ENCODE measurements at regions not wholly inside any gene's neighbourhood (a gene's known extent, or its start where the extent isn't known, plus 50 kb on each side); places are given as distances from the start of the nearest gene placed in this dataset.

DNA sequence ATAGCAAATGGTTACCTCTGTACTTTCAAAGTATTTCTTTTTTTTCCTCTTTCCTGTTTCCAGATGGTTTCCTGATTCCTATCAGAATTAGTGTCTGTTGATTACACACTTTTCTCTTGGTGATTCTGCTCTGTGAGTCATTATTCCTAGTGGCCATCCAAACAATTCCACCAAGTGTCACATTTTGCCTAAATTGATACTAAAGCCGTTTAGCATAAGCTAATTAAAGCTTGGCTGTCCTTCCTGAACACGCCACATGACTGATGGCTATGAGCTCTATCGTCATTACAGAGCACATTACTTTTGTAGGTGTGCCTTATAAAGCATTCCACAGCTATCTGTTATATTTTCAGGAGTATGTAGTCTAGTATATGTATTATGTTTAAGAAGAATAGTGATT, 671.2 kb downstream of the CDH8 start:
- Mint-ChIP-seq H3K27ac (no peak overlapping the region), H3K4me3 (no peak overlapping the region), H3K9me3 (ENCODE audit: low read depth) (peaks cover 7% of the 10 kb centered on the region), H3K27me3 (no peaks in the 10 kb centered on the region), H3K36me3 (no peaks in the 10 kb centered on the region), H3K4me1 (no peaks in the 10 kb centered on the region)
- CTCF ChIA-PET, result no interaction called here
- ATAC-seq (no peak), DNase-seq (no peak)

DNA sequence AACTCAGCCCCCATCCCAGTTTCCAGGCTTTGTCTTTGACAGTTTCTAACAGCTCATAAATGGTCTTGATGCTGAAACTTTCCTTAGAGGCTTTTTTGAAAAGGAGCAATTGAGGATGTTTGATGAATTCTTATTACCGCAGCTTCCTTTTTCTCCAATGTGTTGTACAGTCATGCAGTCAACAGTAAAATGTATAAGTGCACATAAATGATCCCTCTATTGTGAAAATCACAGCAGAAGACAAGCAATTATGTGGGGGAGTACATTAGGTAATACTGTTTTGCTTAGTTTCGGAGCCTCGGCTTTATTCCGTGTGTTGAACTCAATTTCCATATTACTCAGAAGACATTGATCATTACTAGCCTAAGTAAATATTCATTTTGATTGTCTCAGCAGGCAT, 673.7 kb downstream of the CDH8 start:
- ATAC-seq (no peak), DNase-seq (no peak)
- Mint-ChIP-seq H3K36me3 (no peaks in the 10 kb centered on the region), H3K4me1 (no peaks in the 10 kb centered on the region), H3K9me3 (ENCODE audit: low read depth) (peaks cover 7% of the 10 kb centered on the region), H3K27me3 (no peaks in the 10 kb centered on the region), H3K4me3 (no peak overlapping the region), H3K27ac (no peak overlapping the region)
- CTCF ChIA-PET, result no interaction called here

DNA sequence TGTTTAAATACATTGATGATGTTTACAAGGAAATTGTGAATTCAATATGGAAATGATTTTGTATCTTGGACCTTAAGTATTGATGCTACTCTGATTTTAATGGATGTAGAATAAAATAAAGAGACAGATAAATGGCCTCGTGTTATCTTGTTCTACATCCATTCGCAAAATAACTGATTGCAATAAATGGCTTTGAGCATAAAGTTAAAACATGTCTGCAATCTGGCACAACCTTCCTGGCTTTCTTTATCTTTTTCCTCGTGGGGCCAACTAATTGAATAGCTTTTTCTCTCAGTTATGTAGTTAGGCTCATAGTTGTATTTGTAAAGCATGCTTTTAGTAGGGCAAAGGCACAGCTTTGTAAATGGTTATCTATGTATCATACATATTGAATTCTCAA, 691.4 kb downstream of the CDH8 start:
- CTCF ChIA-PET, result no interaction called here
- Mint-ChIP-seq H3K36me3 (no peaks in the 10 kb centered on the region), H3K9me3 (ENCODE audit: low read depth) (peaks cover 13% of the 10 kb centered on the region), H3K27me3 (no peaks in the 10 kb centered on the region), H3K4me1 (no peaks in the 10 kb centered on the region), H3K4me3 (no peak overlapping the region), H3K27ac (no peak overlapping the region)
- ATAC-seq (no peak), DNase-seq (no peak)

DNA sequence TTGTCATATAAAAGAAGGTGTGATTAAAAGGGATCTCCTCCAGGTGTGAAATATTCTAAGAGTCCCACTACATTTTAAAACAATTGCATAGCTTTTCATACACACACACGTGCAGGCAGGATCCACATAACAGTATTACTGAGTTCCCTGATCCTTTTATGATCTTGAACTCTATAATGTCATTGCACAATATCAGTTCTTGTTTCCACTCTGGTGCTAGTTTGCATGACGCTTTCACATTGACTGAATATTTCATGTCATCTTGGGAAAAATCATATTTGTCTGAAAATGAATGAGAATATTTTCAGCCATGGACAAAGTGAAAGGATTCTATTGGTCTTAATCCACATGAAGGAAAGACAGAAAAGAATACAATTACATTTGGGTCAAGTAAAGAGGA, 703.8 kb downstream of the CDH8 start:
- H3K4me1 Mint-ChIP-seq, result no peaks in the 10 kb centered on the region
- DNase-seq (no peak), ATAC-seq (no peak)
- no peak overlapping the region for H3K27ac Mint-ChIP-seq
- no peaks in the 10 kb centered on the region for H3K27me3 Mint-ChIP-seq
- peaks cover 8% of the 10 kb centered on the region for H3K9me3 Mint-ChIP-seq (ENCODE audit: low read depth)
- no peaks in the 10 kb centered on the region for H3K36me3 Mint-ChIP-seq
- CTCF ChIA-PET, result no interaction called here
- no peak overlapping the region for H3K4me3 Mint-ChIP-seq

DNA sequence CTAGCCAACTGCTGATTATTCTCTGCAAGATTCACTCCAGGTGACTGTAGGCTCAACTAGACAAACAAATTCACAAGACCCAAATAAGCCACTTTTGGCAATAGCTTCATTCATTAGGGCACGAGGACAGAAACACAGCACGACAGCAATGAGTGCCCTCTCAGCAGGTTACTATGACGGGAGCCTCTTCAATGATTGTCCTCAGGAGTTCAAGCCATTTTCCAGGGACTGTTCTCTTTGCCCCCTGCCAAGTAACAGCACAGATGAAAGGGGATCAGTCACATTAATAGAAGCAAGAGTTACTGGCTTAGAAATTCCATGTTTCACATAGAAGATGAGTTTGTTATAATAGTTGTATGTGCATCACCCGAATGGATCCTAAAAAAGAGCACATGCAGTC, 712.2 kb downstream of the CDH8 start:
- Mint-ChIP-seq H3K36me3 (peaks cover 2% of the 10 kb centered on the region), H3K4me3 (no peak overlapping the region), H3K27me3 (no peaks in the 10 kb centered on the region), H3K27ac (no peak overlapping the region), H3K9me3 (ENCODE audit: low read depth) (peaks cover 12% of the 10 kb centered on the region), H3K4me1 (no peaks in the 10 kb centered on the region)
- DNase-seq, result no peak
- CTCF ChIA-PET, result no interaction called here
- no peak for ATAC-seq

DNA sequence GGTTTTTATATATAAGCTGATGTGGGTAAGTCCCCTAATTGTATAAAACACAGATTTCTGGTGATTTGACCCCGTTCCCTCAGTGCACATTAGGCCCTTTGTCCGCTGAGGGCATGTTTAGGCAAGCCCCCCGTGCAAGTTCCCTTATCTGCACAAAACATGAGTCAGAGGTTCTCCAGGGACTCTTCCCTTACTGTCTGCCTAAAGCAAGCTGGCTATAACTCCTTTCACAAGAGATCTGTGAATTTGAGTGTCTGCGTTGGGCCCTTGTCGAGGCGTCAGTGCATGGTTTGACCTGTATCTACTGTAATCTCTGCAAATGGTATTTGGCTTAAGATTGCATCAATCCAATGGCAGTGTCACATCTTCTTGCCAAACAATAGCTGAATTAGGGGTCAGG, 712.8 kb downstream of the CDH8 start:
- CTCF ChIA-PET, result interaction anchor here (0.6 kb wide), 1 partner anchor 34 kb away, joined by 5 read pairs; no protein-coding TSS in a partner anchor
- peaks cover 2% of the 10 kb centered on the region for H3K36me3 Mint-ChIP-seq
- no peaks in the 10 kb centered on the region for H3K4me1 Mint-ChIP-seq
- H3K4me3 Mint-ChIP-seq, result no peak overlapping the region
- ATAC-seq, result no peak
- no peaks in the 10 kb centered on the region for H3K27me3 Mint-ChIP-seq
- DNase-seq, result no peak
- H3K9me3 Mint-ChIP-seq (ENCODE audit: low read depth), result peaks cover 14% of the 10 kb centered on the region
- no peak overlapping the region for H3K27ac Mint-ChIP-seq

DNA sequence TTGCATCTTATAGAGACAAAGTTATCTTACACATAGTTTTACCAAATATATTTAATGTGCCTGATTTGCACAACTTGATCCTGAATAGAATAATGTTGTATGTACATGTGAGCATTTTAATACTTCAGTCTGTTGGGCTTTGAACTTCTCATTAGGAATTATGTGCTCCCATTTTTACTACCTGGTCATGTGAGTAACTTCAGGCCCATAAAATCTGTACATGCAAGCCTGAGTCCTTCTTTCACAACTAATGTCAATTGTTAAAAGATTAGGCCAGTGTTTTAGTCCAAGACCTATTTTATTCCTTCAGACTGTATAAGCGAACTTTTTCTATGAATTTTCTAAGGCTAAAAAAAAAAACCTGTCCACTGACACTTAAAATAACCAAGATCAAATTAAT, 715.4 kb downstream of the CDH8 start:
- Mint-ChIP-seq H3K36me3 (peaks cover 2% of the 10 kb centered on the region), H3K4me3 (no peak overlapping the region), H3K27ac (no peak overlapping the region), H3K27me3 (no peaks in the 10 kb centered on the region), H3K9me3 (ENCODE audit: low read depth) (peaks cover 17% of the 10 kb centered on the region), H3K4me1 (no peaks in the 10 kb centered on the region)
- CTCF ChIA-PET, result no interaction called here
- DNase-seq, result no peak
- ATAC-seq, result no peak

DNA sequence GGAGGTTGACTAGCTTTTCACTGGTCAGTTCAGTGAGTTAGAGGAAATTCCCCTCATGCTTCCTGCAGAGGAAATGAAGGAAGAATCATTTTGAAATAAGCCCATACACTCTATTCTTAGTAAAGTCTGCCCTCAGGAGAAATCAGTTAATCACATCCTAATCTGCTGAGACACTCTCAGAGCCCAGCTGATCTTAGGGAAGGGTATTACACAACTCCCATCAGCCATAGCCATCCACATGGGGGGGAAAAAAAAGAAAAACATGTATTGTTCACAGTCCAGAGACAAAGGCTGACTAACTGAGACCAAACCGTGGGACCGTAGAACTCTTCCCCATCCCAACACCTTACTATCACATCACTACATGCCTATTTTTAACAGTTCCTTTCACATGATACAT, 722.3 kb downstream of the CDH8 start:
- Mint-ChIP-seq H3K4me1 (no peaks in the 10 kb centered on the region), H3K27me3 (no peaks in the 10 kb centered on the region), H3K36me3 (no peaks in the 10 kb centered on the region), H3K27ac (no peak overlapping the region), H3K4me3 (no peak overlapping the region), H3K9me3 (ENCODE audit: low read depth) (peaks cover 14% of the 10 kb centered on the region)
- ATAC-seq, result no peak
- CTCF ChIA-PET, result no interaction called here
- DNase-seq, result no peak

DNA sequence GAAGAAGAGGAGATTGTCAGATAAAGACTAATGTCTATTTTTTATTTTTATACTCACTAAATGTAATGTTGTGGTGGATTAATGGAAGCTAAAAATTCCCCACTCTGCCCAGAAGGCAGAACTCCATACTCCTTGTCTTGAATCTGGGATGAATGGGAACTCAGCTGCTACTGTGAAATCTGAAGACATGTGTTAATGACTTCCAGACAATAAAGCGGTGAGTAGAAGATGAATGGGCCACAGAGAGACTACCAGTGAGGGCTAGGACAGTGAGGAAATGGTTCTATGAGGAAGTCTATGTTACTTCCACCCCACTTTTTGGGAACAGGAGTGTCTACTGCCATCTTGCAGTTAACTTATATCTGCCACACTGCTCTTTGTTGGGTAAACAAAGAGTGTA, 726.9 kb downstream of the CDH8 start:
- H3K27ac Mint-ChIP-seq, result no peak overlapping the region
- peaks cover 13% of the 10 kb centered on the region for H3K9me3 Mint-ChIP-seq (ENCODE audit: low read depth)
- no peaks in the 10 kb centered on the region for H3K4me1 Mint-ChIP-seq
- H3K27me3 Mint-ChIP-seq, result no peaks in the 10 kb centered on the region
- H3K4me3 Mint-ChIP-seq, result no peak overlapping the region
- CTCF ChIA-PET, result no interaction called here
- DNase-seq, result no peak
- no peaks in the 10 kb centered on the region for H3K36me3 Mint-ChIP-seq
- no peak for ATAC-seq

DNA sequence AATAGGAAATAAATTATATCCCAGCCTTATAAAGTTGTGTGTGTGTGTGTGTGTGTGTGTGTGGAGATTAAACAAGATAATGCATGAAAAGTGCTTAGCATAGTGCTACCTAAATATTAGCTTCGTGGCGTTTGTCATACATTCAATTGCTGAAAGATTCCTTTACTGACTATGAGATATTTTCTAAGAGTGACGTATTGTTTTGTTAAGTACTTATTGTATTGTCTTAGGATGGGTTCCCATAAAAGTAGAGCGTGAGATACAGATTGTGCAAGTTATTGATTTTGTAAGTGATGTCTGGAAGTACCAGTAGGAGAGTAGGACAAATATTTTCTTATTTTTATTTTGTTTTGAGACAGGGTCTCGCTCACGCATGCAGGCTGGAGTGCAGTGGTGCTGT, 730.0 kb downstream of the CDH8 start:
- Mint-ChIP-seq H3K36me3 (no peaks in the 10 kb centered on the region), H3K9me3 (ENCODE audit: low read depth) (peaks cover 16% of the 10 kb centered on the region), H3K4me3 (no peak overlapping the region), H3K4me1 (no peaks in the 10 kb centered on the region), H3K27ac (no peak overlapping the region), H3K27me3 (no peaks in the 10 kb centered on the region)
- no peak for ATAC-seq
- CTCF ChIA-PET, result no interaction called here
- no peak for DNase-seq

DNA sequence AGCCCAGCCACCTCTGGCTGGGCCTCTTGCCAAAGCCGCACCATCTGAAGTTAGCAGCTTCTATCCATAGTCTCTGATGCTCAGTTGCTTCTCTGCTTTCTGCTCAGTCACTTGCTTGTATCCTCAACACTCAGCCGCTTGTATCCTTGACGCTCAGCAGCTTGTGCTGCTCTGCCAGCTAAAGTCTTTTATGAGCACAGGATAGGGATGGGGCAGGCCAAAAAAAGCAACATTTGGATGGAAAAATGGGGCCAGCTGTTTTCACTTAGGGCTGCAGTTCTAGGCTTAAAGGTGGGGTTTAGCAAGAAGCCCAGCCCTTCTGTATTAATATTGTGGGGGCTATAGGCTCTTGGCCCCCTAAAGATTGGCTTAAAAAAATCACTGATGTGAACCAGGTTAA, 739.4 kb downstream of the CDH8 start:
- Mint-ChIP-seq H3K36me3 (no peaks in the 10 kb centered on the region), H3K4me3 (no peak overlapping the region), H3K4me1 (no peaks in the 10 kb centered on the region), H3K27ac (no peak overlapping the region), H3K9me3 (ENCODE audit: low read depth) (peaks cover 11% of the 10 kb centered on the region), H3K27me3 (no peaks in the 10 kb centered on the region)
- CTCF ChIA-PET, result no interaction called here
- ATAC-seq (no peak), DNase-seq (no peak)

DNA sequence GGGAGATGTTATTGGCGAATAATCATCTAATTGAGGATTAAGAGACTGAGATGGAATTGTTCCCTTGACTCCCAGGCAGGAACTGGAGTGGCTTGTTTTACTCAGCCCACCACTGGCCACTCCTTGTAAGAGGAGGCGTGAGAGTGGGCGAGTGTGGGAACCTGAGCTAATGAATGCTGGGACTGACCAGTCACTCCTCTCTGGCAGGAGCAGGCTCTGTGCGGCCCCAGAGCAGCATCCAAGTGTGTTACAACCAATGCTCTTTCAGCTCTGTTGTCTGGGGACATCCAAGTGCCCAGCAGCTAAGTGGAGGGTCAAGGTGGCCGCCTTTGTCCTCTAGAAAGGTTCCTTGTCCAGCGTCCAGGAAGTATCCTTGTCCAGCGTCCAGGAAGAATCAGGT, 739.9 kb downstream of the CDH8 start:
- Mint-ChIP-seq H3K27me3 (no peaks in the 10 kb centered on the region), H3K9me3 (ENCODE audit: low read depth) (peaks cover 11% of the 10 kb centered on the region), H3K4me1 (no peaks in the 10 kb centered on the region), H3K36me3 (no peaks in the 10 kb centered on the region), H3K27ac (no peak overlapping the region), H3K4me3 (no peak overlapping the region)
- ATAC-seq (no peak), DNase-seq (no peak)
- CTCF ChIA-PET, result no interaction called here

DNA sequence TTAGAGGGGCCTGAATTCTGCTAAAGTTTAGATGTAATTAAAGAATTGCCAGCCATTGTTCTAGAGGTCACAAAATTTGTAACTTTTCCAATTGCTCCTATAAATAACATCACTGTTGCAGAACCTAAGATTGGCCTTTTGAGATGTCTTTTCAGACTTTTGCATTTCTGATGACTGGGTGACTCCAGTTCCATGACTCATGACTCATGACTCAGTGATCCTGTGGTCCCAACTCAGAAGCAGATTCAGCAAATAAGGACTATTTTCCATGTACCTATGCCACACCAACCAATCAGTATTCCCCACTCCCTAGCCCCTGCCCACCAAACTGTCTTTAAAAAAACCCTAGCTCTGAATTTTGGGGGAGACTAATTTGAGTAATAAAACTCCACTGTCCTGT, 740.9 kb downstream of the CDH8 start:
- Mint-ChIP-seq H3K9me3 (ENCODE audit: low read depth) (peaks cover 11% of the 10 kb centered on the region), H3K4me1 (no peaks in the 10 kb centered on the region), H3K4me3 (no peak overlapping the region), H3K36me3 (no peaks in the 10 kb centered on the region), H3K27ac (no peak overlapping the region), H3K27me3 (no peaks in the 10 kb centered on the region)
- CTCF ChIA-PET, result no interaction called here
- ATAC-seq, result no peak
- DNase-seq, result no peak

DNA sequence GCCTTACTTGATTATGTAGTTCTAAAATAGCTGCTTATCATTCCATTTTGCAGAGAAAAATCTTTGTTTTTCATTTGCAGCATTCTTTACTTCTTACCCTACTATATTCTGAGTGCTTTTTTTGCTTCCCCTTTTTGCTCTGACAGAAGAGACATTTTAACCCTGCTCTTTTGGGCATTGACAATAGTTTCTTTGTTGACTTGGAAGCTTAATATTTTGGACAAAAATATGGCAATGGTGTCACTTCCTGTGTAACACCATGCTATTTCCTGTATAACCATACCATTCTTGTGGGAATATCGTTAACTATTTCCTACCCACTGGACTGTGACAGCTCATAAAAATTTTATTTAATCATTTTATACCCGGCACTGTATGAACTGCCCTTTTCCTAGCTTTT, 747.1 kb downstream of the CDH8 start:
- DNase-seq (no peak), ATAC-seq (no peak)
- no peaks in the 10 kb centered on the region for H3K27me3 Mint-ChIP-seq
- no peak overlapping the region for H3K4me3 Mint-ChIP-seq
- H3K9me3 Mint-ChIP-seq (ENCODE audit: low read depth), result peaks cover 11% of the 10 kb centered on the region
- CTCF ChIA-PET, result interaction anchor here (0.6 kb wide), 1 partner anchor 34 kb away, joined by 5 read pairs; no protein-coding TSS in a partner anchor
- no peaks in the 10 kb centered on the region for H3K4me1 Mint-ChIP-seq
- H3K36me3 Mint-ChIP-seq, result no peaks in the 10 kb centered on the region
- H3K27ac Mint-ChIP-seq, result no peak overlapping the region

DNA sequence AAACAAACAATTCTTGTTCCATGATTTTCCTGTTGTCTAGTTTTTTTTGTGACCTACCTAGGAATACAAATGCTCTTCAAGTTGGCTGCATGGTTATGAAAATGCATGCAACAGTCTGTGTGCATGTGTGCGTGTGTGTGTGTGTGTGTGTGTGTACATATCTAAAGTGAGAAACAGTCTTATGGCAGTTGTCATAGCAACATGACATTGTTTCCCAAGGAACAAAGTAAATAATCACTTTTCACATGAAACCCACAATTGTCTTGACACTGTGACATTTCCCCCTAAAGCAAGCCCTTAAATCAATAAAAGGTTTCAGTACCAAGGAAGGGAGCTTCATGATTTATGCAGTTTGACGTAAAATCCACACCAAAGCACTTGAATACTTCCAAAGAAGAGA, 758.4 kb downstream of the CDH8 start:
- no peak overlapping the region for H3K27ac Mint-ChIP-seq
- CTCF ChIA-PET, result no interaction called here
- H3K27me3 Mint-ChIP-seq, result no peaks in the 10 kb centered on the region
- no peak overlapping the region for H3K4me3 Mint-ChIP-seq
- no peaks in the 10 kb centered on the region for H3K36me3 Mint-ChIP-seq
- H3K9me3 Mint-ChIP-seq (ENCODE audit: low read depth), result peaks cover 23% of the 10 kb centered on the region
- DNase-seq (no peak), ATAC-seq (no peak)
- H3K4me1 Mint-ChIP-seq, result no peaks in the 10 kb centered on the region

Data from activated CD8-positive, alpha-beta memory T cell treated with anti-CD3 and anti-CD28 coated beads, Interleukin-2, amount 10 ng/mL, durations not matched to agents 7 days and 5 days (primary cell).